Epithelial cell of proximal tubule (primary cell): ENCODE measurements at regions not wholly inside any gene's neighbourhood (a gene's known extent, or its start where the extent isn't known, plus 50 kb on each side); places are given as distances from the start of the nearest gene placed in this dataset.
"Not testable (repeated sequence)": the region's sequence is repeated elsewhere in the genome, so short reads cannot be mapped to it uniquely, and the experiment has no call there.

Experiments used
- DNase-seq: peaks from one replicate; pipeline ENCODE4 v3.0.0-alpha.2; 2011; ENCODE audit warnings: low read depth
- H3K4me3 ChIP-seq: 2 replicates; pipeline ENCODE4 v1.5.1; 2011; ENCODE audit warnings: low read depth, mild to moderate bottlenecking, low read length
- TF ChIP-seq, protein P1 (sequence below): conservative IDR thresholded peaks from 2 replicates; pipeline ENCODE4 v1.5.1; 2012; ENCODE audit warnings: low read depth, mild to moderate bottlenecking, low read length

DNA sequence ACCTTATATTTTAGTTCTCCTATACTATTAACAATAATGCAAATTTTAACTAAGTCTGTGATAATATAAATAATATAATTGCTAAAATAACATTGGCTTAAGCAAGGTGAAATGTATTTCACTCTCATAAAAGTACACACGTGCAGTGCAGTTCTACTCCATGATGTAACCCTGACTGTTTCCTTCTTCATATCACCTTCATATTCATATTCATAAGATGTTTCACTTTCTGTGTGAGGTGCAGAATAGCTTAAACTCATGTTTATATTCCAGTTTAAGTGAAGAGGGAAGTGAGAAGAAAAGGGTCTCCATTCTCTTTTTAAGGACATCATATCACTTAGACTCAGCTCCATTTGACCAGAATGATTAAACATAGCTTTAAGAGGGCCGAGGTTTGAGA is 1810.0 kb upstream of the PCDH10 start:
- no peak overlapping the region for H3K4me3 ChIP-seq
- DNase-seq = no peak
- TF ChIP-seq, protein P1, sequence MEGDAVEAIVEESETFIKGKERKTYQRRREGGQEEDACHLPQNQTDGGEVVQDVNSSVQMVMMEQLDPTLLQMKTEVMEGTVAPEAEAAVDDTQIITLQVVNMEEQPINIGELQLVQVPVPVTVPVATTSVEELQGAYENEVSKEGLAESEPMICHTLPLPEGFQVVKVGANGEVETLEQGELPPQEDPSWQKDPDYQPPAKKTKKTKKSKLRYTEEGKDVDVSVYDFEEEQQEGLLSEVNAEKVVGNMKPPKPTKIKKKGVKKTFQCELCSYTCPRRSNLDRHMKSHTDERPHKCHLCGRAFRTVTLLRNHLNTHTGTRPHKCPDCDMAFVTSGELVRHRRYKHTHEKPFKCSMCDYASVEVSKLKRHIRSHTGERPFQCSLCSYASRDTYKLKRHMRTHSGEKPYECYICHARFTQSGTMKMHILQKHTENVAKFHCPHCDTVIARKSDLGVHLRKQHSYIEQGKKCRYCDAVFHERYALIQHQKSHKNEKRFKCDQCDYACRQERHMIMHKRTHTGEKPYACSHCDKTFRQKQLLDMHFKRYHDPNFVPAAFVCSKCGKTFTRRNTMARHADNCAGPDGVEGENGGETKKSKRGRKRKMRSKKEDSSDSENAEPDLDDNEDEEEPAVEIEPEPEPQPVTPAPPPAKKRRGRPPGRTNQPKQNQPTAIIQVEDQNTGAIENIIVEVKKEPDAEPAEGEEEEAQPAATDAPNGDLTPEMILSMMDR = no peak

DNA sequence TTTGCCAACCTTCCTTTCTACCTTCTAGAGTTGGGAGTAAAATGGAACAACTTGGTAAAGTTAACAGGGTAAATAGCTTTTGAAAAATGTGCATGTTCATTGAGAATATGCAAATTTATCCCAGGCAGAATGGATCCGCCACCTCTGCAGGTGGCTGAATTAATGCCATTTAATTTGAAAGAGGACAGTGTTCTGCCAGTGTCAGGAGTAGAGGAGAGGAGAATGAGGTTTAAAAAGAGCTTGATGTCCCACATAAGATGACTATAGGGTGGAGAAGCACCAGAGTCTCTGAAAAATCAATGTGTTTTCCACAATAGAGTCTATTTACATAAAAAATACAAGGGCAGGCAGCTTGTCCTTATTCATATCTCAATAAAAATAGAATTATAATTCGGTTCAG is 1804.3 kb upstream of the PCDH10 start:
- no peak overlapping the region for H3K4me3 ChIP-seq
- TF ChIP-seq, protein P1 = no peak
- DNase-seq = no peak

DNA sequence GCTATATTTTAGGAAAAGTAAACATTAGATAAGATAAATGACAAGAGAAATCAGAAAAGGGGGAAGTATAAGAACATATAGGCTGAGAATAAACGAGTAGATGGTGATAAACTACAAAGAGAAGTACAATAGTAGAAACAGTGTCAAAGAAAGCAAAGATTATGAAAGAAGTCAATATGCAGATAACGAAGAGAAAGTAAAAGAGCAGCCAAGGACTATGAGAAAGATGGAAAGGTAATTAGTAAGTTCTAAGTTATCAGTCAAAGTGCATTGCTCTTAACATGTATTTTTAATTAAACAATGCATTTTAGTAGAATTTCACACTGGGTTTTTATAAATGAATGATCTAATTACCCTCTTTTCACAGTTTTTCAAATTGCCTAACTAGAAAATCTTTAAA is 1801.3 kb upstream of the PCDH10 start:
- TF ChIP-seq, protein P1 = no peak
- H3K4me3 ChIP-seq = no peak overlapping the region
- DNase-seq = no peak

DNA sequence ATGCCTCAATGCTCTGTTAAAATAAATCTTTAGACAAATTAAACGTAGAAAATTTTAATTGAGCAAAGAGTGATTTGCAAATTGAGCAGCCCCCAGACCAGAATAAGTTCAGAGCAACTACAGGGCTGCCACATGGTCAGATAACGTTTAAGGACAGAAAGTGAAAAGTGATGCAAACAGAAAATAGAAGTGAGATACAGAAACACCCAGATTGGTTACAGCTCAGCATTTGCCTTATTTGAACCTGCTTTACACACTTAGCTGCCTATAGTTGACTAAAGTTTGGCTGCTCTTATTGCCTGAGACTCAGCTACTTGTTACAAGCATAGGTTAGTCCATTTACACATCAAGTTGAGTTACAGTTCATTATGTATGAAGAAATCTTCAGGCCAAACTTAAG is 1800.8 kb upstream of the PCDH10 start:
- TF ChIP-seq, protein P1 = no peak
- DNase-seq = no peak
- H3K4me3 ChIP-seq = no peak overlapping the region

DNA sequence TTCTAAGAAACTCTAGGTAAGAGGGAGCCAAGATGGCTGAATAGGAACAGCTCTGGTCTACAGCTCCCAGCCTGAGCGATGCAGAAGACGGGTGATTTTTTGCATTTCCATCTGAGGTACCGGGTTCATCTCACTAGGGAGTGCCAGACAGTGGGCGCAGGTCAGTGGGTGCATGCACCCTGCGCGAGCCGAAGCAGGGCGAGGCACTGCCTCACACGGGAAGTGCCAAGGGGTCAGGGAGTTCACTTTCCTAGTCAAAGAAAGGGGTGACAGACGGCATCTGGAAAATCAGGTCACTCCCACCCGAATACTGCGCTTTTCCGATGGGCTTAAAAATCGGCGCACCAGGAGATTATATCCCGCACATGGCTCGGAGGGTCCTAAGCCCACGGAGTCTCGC is 1796.7 kb upstream of the PCDH10 start:
- H3K4me3 ChIP-seq, DNase-seq: not testable (repeated sequence)

DNA sequence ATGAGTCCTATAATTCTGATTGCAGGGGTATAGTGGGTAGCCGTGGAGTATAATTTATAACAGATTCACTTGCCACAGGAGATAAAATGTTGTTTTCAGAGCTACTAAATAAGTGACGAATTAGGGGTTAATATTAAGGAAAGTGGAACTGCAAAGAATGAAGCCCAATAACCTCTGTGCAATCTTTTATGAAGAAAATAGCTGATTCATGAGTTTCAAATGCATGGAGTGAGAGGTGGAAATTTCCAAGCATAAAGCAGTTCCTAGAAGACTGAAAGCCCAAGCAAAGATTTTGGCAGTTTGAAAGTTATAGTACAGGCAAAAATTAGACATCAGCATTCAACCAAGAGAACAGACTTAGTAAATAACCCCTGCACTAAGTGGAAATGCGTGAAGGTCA is 1782.4 kb upstream of the PCDH10 start:
- no peak for DNase-seq
- TF ChIP-seq, protein P1 = no peak
- H3K4me3 ChIP-seq = peak overlapping the region; percentile 31

DNA sequence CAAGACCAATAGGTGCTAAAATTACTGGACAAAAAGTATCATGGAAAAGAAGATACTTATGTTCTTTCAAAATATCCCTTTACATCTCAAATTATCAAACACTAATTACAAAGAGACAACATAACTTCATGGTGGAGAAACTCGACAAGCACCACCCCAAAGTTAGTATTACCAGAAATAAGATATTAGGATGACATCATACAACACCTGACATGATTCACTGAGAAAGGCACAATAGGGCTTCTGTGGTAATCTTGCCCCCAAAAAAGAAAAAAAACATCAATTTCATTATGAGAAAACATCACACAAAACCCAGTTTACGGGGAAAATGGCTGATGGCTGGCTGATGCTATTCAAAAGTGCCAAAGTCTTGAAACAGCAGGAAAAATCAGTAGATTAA is 1781.7 kb upstream of the PCDH10 start:
- TF ChIP-seq, protein P1 = no peak
- H3K4me3 ChIP-seq = no peak overlapping the region
- no peak for DNase-seq

DNA sequence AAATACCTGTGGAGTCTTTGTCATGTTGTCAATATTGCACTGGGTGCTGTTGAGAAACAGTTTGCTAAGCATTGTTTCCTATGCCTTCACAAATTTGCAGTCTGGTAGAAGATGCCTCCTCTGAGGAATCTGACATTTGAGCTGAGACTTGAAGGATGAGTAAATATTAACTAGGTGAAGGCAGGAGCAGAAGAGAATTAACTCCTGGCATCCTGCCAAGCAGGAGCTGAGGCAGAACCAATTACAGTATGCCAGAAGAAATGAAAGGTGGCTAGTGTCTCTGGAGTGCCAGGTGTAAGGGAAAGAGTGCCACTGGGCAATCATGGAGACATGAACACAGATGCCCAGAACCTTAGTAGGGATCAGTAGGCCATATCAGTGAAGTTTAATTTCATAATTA is 1778.2 kb upstream of the PCDH10 start:
- TF ChIP-seq, protein P1 = no peak
- peak; percentile 77 for DNase-seq

More for the DNA sequence above, 1778.2 kb upstream of the PCDH10 start:
- H3K4me3 ChIP-seq = no peak overlapping the region
